Femur (tissue), 1 donor: ENCODE measurements at regions not wholly inside any gene's neighbourhood (a gene's known extent, or its start where the extent isn't known, plus 50 kb on each side); places are given as distances from the start of the nearest gene placed in this dataset.

Experiments
- DNase-seq: peaks from one replicate; pipeline ENCODE4 v3.0.0-alpha.2; 2017

DNA sequence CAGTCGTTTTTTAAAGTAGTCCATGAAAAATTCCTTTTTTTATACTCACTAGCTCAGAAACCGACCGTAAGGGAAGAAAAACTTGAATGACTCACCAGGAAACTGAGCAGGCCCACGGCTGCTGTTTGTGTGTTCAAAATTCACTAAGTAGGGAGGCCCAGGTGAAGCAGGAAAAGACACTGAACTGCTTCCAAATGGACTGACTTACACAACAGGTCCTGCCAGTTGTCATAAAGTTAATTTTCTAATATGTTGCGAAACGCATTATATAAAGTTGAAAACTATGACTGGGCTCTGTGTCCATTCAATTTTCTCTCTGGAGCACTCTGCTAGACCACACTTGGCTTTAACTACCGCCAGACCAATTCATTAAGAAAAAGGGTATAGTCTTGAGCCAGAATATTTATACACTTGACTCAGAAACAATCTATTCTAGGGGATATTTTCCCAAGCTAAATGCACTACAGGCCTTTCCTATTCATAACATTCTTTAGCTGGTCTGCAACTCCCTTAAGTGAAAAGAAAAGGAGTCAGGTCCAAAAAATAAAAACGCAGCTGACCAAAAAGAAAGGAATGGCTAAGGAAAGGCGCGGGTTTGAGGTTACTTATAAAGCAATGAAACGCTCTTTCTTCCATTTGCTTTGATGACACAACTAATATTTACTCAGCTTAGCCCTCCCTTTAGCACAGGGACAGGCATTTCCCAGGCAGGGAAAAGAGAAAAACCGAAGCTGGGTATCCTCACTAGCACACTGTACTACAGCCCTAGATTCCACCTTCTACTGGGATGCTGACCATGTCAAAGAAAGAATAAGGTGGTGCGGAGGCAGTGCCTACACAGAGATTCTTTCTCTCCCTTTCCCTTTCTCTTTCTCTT, 306.3 kb upstream of the ESRRG start:
- DNase-seq: peak; percentile 69

DNA sequence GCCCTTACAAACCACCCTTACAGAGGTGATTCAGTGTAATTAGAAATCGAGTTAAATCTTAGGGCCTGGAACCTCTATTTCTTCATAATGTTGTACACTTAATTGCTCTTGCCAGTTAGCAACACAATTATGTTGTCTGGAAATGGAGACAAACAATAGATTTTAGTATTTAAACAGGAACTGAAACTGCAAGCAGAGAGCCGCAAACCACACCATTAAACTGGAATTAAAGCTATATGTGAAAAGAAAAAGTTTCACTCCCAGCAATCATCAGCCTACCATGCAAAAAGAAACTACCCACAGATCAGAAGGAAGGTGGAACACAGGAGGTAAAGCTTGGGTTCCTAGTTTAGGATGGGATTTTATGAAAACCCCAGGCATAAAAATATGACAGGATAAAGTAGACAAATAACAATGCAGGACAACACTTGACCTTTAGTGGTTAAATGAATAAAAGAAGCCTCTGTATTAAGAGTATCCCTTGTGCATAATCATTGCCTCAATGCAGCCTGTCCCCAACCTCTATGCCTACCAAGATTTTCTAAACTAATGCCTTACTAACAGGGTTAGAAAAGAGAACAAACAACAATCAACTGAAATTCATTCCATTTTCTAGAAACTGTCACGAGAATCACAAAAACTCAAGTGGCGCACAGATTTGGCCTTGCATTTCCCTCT, 304.3 kb upstream of the ESRRG start:
- DNase-seq: no peak

DNA sequence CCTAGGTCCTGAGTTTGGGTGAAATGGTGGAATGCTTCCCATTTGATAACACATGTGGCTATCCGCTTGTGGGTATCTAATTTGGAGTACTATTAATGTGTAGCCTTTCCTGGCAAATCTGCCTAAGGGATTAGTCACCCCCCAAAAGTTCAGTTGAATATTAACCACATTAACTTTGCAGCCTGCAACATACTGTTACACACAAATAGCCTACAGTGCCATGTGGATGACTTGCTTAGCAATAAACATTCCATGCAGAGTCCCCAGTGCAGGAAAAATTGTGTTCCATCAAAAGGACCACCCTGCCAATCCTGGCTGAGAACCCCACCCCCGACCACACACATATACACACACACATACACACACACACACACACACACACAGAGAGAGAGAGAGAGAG, 303.3 kb upstream of the ESRRG start:
- no peak for DNase-seq

DNA sequence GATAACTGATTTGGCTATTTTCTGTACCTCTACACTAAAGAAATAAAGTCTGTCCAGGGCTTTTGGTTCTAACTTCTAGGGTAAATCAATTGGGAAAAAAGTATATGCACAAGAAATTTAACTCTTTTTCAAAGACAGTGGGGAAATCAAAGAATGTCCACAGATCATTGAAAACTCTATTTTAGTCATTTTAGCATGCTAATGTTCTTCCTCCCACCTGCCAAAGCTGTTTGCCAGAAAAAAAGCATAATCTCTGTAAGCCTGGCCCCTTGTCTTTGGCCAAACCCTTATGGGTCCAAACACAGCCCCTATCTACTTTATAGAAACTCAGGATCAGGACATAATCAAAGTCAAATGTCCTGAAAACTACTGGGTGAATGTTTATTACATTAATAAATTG, 302.2 kb upstream of the ESRRG start:
- DNase-seq: no peak

DNA sequence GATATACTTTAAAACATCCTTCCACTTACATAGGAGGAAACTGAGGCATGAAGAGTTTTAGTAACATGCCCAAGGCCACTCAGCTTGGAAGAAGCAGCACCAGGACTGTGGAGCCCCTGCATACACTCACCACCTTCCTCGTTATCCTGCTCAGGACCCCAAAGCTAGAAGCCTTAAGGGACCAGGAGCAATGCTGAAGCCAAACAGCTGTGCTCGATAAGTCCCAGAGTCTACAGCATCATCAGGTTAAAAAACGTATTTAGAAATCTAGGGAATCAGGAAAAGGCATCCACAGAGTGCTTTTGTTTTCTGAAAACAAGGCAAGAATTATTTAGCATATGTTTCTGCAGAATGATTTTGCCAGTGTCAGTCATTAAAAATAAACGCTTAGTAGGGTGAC, 301.7 kb upstream of the ESRRG start:
- peak; percentile 22 for DNase-seq

DNA sequence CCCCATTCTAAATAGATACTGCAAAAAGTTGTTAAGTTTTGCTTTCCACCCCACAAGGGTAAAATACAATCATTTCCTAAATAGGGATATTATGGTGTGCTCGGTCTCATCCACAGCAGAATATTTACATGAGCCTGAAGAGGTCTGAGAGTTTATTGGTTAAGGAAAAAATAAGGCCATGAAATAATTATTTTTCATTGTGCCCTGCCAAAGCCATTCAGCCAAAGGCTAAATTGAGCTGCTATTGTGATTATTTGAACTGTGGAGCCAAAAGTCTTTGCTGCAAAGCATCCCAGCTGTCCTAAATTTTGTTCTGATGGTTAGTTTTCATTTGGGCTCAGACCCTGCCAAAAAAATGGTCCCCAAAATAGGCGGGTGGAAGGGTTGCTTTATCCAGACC, 298.7 kb upstream of the ESRRG start:
- DNase-seq: peak; percentile 18

DNA sequence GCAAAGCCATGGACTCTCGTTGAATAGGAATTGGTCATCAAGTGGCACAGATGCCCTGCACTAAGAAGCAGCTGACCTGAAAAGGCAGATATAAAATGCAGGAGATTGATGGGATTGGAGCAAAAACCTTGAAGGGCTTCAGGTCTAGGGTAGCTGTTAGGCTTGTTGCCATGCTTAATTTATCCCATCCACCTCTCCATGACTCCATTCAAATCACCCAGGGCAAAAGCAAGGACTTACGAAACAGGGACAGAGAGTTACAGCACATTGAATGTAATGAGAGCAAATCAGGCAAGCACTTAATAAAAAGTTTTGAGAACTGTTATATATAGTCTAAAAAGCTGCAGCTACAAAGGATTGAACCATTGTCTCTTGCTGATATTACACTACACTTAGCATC, 298.2 kb upstream of the ESRRG start:
- no peak for DNase-seq

DNA sequence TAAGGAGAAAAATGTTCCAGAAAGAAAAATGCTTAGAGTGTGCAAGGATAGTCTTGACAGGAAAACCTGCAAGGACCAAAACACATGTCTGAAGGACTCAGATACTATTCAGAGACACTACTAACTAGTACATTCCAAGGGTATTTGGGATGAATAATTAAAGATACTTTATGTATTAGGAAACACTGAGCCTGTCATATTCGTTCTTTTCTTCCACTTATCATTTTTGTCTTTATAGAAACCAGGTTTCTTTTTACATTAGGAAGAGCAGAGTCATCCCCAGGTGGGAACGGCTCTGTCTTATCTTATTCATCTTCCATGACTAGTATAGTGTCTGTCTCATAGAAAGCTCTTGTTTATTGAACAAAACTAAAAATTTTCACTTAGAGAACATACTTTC, 296.2 kb upstream of the ESRRG start:
- no peak for DNase-seq

DNA sequence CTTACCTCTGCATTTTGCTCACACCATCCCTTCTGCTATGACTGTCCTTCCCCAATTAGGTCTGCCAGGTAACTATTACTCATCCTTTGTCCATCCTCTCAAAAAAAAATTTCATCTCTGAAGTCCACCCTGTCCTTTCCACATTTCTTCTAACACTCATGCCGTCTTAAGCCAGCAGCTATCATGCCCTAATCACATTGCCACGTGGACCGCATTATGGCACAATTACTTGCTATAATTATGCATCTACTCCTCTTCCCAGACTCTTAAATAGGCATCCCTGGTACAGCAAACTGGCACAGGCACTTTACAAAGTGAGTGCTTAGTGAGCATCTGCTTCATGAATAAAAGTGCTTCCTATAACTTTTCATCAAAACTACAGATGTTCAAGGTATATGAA, 295.4 kb upstream of the ESRRG start:
- no peak for DNase-seq

DNA sequence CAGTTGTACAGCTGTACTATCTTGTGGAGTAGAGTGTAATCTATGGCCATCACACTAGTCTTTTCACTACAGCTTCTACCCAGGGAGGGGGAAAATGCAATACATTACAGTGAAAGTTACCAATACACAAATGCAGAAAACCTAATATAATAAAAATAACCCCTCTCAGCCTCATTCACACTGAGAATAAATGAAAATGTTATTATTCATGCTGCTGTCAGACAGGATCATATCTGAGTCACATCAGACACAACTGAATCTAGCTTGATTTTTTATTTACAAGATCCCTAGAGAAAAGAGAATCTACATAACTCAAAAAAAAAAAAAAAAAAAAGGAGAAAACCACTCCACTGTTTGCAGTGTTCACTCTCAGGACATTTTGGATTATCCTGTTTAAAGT, 293.9 kb upstream of the ESRRG start:
- DNase-seq: no peak

DNA sequence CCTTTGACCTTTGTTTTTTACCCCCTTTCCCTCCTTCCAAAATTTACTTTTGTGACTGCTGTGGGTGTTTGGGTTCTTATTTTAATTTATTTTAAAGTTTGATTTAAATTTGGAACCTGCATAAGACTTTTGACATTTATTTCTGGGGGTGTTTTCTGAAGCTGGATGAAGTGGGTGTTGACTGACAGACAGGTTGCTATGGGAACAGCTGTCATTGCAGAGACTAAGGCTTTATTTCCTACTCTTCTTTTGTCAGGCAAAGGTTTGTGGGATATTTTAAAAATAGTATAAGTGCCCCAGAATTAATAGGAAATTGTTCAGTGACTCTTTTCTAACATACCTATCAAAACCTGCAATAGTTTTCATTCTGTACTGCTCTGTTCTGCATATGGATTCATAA, 290.8 kb upstream of the ESRRG start:
- DNase-seq: no peak

DNA sequence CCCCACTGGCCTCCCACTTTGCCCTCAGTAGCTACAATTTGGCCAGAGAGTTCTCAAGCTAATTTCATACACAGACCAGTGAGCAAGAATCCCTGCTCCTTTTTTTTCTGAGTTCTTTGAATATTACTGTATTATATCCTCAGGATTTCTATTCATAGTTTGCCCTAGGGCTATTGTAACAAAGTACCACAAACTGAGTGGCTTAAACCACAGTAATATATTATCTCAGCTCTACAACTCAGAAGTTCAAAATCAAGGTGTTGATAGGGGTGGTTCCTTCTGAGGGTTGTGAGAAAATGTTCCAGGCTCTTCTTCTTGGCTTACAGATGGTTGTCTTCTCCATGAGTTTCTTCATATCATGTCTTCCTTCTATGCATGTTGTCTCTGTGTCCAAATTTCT, 289.4 kb upstream of the ESRRG start:
- DNase-seq: no peak

DNA sequence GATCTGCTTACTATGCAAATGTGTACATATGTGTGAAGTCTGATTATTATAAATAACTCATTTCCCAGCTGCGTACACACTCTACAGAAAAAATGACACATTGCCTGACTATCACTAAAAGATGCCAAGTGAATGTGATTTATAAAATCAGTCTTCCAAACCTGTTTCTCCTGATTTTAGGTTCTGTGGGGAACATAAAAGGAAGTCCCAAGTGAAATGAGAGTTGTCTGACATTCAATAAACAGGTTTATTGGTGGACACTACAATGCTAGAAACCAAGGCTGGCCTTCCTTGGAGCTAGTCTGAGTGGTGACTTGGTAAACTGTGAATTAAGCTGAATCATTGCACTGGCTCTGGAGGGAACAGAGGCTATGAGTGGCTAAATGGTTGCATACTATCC, 287.9 kb upstream of the ESRRG start:
- no peak for DNase-seq

DNA sequence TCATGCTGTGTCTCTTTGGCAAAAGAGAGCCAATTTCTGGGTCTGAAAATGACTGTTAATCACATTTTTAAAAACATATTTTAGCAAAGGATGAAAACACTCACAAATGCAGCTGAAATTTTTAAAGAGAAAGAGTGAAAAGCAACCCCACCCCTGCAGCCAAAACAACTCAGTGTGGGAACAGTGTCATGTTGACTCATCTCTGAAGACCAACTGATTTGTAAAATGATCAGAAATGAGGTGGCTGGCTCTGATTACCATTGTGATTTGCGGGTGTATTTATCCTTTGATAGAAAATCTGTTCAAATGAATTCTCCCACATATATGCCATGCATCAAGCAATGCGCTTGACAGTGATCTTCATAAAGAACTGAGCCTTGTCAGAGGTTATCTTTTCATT, 287.0 kb upstream of the ESRRG start:
- no peak for DNase-seq

DNA sequence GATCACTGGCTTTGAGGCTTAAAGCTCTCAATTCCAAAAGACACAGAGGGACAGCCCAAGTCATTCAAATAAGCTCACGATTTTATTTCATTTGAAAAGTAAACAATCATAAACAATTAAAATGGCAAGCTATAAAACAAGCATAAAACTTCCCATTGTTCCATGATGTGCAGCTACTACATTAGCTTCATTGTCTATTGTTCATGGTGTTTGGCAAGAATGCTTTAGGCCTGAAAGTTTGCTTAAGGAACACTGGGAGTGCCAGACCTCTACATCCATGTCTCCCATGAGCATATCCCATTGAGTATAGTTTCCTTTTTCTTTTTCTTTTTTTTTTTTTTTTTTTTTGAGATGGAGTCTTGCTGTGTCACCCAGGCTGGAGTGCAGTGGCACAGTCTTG, 286.1 kb upstream of the ESRRG start:
- no peak for DNase-seq

DNA sequence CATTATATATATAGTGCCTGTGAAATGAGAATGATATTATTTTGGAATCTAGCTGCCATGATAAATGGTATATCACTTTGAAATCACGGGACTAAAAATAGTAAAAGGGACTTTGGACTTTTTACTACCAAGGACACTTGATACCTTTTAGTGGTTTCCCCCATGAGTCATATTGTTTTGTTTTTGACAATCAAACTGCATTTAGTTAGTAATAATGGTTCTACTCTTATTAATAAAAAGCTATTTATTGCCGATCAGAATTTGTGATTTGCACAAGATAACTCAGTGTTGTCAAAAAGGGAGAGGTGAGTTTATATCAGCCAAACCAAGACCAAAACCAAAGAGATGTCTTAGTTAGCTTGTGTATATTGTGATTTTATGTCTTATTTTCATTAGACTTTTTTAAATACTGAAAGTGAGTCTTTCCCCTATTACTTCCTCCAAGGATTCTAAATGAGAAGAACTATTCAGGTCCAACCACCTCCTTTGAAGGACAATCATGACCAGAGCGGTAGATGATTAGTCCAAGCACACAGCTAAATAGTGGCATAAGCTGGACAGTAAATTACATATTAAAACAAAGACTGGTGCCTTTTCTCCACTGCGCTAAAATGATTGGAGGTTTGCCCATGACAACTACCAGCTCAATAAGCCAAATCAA, 281.7 kb upstream of the ESRRG start:
- DNase-seq: no peak

DNA sequence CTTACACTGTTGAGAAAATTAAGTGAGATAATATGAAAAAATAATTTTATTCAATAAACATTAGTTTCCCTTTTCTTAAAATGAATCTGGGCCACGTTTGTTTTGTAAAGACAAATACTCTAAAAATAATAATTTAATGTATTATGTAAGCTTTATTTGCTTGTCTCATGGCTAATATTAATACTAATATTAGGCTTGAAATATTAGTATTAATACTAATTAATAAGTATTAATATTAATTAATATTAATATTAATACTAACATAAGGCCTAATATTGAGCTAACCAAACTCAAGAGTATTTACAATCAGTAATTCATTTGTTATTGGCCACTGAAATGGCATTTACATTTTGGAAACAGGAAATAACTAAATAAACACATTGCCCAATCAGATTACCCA, 280.1 kb upstream of the ESRRG start:
- no peak for DNase-seq

DNA sequence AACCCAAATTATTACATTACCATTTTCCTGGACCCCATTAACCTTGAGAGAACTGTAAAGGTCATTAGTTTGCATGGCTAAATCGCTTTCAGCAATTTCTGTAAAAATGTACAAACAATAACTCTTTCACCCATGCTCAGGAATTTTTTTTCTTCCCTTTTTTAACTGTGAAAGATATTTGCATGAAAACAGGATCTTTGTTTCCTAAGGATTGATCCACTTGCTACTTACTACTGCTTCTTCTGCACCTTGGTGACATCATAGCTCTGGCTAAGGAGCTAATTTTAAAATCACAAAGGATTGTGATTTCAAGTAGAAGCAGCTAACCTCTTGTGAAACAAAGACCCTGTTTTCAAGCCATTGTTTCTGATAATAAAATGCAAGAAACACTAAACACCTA, 274.6 kb upstream of the ESRRG start:
- DNase-seq: no peak

DNA sequence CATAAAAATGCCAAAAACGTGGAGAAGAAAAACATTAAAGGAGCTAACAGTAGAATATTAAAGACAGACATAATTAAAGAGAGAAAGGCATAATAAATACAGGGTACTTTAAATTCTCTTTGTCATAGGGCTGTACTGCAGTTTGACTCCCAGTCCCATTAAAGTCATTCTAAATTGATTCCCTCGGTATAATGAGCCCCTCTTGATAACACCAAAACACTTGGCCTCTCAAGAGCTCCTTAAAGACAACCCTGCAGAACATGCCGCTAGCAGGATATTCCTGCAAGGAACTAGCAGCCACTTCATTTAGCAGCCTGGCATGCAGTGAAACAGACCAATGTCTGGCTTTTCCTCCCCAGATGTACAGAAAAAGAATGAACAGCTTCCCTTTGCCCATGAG, 273.8 kb upstream of the ESRRG start:
- DNase-seq: no peak

DNA sequence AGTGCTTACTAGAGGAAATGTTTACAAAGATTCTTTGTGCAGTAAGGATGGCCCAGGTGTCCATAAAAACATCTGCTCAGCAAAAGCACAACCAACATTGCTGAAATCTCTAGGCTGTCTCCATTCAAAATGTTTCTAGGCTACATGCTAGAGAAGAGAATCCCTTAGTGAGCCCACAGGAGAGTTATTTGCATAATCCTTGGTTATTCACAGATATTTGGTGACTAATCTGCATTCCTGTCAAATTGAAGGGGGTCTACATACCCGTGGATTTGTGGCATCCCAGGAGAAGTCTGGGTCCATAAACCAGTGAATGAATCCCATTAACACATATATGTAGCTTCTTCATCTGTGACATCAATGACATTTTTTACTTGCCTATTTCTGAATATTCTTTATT, 261.3 kb upstream of the ESRRG start:
- no peak for DNase-seq

DNA sequence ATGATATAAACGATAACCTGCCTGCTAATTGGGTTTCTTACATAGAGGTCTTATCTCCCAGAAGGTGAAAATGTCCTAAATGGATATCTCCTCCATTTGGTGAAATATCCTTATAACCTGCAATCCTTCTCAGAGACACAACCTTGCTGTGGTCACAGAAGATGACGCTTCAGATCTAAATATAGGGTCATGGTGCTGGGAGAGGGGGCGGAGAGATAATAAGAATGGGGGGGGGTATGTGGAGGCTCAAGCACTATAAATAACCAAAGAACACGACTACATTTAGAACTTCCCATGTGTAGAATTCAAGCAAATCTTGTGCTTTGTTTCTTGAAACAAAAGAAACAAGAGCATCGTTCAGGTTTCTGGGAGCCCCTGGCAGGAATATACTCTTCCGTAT, 260.6 kb upstream of the ESRRG start:
- no peak for DNase-seq

DNA sequence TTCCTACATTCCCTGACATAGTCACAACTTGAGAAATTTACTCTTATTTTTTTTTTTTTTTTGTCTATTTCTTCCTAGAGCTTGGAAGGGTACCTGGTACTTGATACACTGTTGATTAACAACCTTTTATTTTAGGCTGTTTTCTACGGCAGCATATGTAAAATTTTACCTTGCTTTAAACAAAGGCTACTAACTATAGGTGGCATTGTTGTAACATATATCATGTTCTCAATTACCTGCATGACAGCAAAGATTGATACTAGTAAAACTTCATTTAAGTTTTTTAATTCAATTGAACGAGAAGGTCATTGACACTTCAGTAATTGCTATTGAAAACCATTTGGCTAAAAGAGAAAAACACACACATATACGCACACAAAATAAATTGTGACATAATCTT, 238.3 kb upstream of the ESRRG start:
- no peak for DNase-seq

DNA sequence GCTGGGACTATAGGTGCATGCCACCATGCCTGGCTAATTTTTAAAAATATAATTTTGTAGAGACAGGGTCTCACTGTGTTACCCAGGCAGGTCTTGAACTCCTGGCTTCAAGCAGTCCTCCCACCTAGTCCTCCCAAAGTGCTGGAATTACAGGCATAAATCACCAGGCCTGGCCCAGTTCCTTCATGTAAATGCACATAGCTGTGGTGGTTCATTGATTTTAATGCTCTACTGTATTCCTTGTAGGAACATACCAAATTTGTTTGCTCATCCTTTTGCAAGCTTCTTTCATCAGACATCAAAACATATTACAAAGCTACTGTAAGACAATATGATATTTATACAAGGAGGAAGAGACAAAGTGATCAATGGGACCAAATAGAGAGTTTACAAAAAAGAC, 237.5 kb upstream of the ESRRG start:
- DNase-seq: no peak

DNA sequence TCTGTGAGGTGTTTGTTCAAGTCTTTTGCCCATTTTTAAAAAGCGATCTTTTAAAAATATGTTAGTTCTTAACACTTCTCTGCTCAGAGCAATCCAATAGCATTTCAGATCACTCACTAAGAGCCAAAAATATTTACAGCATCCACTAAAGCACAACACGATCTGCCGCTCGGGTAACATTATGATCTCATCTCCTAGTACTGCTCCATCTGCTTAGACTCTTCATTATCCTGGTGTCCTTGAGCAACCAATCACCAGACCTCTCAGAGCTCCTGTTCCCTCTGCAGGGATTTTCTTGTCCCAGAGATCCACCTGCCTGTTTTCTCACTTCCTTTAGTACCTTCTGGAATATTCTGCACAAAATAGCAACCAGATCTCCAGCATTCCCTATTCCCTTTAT, 235.3 kb upstream of the ESRRG start:
- DNase-seq: no peak
